ENCODE measurements at regions not wholly inside any gene's neighbourhood (a gene's known extent, or its start where the extent isn't known, plus 50 kb on each side); places are given as distances from the start of the nearest gene placed in this dataset.

DNA sequence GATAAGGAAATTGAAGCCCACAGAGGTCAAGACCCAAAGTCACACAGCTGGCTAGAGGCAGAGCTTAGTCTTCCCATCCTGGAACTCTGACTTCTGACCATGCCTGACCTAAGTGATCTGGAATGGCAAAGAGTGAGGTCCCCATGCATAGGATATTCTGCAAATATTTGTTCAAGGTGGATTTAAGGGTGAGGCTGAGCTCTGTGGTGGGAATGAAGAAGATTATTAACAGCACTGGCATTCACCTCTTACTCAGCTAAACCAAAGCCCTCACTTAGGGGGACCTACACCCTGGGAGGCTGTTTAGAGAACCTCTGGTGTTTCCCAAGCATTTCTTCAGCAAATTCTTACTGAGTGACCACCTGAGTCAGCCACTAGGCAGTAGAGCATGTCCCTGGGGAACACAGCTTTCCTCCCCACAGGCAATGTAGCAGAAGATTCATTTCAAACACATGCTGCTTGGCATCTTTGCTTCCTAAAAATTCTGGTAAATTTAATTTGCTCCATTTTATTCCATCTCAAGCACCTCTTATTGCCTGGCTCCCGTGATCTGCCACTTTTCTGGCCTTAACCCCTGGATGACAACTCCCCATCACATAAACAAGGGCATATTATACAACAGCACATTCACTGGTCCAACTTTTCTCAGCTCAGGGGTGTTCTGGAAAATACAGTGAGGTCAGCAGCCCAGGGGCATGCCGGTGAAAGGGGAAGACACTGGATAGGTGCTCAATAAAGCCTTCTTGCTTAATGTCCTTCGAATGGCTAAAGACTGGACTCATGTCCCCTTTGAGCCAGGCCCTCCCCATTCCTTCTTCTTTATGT is 176.0 kb downstream of the ABHD5 start:
- no peak for DNase-seq (ENCODE audit: low read depth in 2 of 2)

DNA sequence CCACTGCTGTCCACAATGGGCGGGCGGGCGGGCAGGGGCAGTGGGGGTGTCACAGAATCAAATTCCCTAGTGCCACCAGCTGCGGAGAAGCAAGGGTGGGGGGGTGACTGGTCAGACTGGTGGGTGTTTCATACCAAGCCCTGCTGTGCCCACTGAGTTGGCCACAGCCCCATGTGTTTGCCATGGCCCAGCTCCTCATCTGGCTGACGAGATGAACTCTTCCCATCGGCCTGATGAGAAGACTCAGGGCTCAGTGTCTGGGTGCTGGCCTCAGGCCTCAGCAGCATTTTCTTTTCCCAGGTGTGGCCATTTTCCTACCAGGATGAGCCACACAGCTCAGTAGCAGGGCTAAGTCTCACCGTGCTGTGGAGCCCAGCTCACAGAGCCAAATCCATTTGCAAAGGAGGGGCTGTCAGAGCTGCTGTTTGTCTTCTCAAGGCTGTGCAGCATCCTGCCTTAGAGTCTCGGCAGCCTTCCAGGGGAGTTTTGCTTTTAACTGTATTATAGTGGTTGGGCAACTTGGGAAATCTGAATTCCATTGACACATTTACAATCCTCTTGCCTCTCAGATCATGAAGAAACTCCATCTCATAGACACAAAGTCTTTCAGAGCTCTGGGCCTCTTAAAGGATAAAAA is 176.8 kb downstream of the ABHD5 start:
- no peak for DNase-seq (ENCODE audit: low read depth in 2 of 2)

DNA sequence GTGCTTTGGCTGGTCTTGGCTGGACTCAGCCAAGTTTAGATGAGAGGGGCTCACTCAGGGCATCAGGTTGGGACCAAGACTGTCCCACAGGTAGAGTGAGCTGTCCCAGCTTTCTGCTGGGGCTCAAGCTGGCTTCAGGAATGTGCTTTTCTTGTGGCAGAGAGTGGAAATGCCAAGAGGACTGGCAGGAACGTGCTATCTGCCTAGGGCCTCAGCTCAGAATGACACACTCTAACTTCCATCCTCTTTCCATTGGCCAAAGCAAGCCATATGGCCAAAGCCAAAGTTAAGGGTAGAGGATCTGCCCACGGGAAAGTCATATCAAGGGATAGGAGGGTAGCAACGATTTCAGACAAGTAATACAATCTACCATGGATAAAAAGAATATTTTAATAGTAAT is 178.8 kb downstream of the ABHD5 start:
- DNase-seq (ENCODE audit: low read depth in 2 of 2), result no peak

DNA sequence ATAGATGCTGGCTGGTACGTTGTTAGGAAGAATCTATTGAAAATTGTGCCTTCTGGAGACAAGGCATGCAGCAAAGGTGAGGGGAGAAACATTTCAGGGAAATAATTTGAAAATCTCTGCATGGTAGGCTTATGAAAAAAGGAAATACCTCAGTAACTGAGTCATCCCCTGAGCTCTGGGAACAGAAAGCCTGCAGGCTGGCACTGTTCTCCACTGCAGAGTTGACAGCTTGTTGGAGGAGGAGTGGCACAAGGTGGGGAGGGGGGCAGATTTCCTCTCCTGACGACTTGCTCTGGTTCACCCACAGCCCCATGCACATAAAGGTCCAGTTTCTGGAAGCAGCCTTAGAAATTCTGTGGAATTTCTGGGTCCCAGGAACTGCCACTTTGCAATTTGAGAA is 179.4 kb downstream of the ABHD5 start:
- no peak for DNase-seq (ENCODE audit: low read depth in 2 of 2)

DNA sequence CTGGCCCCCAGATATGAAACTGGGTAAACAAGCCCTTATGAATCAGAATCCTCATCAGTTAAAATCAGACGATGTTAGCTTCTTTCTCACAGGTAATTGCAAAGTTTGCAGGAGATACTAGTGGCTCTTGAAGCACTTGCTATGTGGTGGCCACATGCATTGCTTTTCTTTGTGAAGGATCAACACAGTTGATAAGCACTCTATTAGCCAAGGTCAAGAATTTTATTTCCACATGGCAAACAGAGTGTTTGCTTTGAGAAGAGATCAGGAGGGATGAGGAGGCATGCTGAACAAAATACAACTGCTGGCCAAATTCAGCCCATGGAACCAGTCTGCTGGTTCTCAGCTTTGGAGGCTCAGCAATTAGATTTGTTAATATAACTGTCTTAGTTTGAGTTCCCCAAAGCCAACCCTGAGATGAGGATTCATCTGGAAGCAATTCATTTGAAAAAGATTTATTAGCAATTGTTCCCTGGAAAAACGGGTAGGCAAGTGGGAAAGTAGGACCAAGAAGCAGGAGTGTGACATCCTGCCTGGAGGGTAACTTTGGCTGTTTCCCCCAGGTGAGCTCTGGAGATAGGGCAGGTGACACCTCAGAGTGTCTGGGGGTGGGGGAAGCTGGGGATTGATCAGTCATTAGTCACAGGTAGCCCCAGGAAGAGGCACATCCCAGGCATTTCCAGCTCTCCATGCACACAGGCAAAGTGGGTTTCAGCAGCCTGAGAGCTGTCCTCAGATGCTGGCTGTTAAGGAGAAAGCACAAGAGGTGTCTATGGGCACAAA is 180.3 kb downstream of the ABHD5 start:
- no peak for DNase-seq (ENCODE audit: low read depth in 2 of 2)

DNA sequence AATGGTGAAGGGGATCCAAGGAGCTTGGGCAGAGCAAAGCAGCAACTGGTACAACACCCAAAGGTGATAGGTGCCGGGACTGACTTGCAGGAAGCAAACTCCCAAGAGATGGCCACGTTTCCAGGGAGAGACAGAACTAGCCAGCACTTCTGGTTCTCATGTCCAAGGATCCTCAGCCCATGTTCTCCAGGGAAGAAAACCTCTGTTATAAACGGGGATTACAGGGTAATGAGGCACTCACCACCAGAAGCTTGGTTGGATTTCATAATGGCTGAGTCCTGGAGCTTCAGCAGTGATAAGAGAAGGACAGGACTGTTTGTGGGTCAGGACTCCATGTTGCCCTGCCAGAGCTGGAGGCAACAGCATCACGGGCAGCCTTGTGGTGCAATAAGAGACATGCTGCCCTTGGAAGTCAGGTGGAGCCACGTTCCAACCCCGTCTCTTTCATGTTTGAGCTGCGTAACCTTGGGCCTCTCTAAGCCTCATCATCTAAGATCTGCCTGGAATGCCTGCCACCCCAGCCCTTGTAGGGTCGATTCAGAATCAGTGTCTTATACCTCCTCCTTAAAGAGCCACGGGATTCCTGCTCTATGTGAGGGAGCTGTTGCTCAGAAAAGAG is 181.0 kb downstream of the ABHD5 start:
- DNase-seq (ENCODE audit: low read depth in 2 of 2), result no peak

DNA sequence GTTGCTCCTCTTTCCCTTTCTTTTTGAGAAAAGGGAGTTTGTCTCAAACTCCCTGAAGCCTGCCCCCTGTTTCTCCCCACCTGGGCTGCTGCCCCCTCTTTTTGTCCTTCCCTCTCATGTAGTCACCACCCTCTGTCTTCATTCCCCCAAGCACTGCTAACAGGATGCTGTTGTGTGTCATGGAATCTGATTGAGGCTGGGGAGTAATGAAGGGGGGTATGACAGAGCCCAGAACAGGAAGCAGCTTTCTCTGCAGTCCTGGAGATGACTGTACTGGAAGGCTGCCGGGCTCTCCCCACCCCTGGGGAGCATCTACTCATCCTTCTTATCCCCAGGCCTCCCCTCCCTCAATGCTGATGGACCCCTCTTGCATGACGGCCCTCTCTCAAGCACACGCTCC is 181.6 kb downstream of the ABHD5 start:
- no peak for DNase-seq (ENCODE audit: low read depth in 2 of 2)

DNA sequence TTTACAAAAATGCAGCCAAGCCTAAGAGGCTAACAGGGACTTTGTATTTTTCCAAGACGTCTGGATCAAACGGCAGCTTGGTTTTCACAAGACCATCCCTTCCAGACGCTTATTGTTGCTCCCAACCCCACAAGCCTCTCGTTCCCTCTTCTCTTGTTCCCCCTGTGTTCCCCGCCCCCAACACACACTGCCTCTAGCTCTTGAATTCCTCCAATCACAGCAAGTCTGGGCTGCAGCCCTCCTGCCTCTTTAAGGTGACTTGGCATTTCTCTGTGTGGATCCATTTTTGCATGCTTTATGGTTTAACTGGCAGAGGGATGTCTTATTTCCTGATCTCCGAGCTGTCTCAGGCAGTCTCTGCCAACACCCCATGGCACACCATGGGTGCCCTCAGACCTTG is 182.2 kb downstream of the ABHD5 start:
- no peak for DNase-seq (ENCODE audit: low read depth in 2 of 2)

DNA sequence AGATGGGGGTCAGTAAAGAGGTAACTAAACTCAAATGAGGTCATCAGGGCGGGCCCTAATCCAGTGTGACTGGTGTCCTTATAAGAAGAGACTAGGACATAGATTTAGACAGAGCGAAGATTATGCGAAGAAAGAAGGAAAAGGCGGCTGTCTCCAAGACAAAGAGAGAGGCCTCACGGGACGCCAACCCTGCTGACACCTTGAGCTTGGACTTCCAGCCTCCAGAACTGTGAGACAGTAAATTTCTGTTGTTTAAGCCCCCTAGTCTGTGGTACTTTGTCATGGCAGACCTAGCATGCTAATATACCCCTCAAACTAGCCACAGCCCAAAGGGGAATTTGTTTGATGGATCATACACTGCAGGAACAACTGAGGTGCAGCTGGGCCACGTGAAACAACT is 183.0 kb downstream of the ABHD5 start:
- no peak for DNase-seq (ENCODE audit: low read depth in 2 of 2)

DNA sequence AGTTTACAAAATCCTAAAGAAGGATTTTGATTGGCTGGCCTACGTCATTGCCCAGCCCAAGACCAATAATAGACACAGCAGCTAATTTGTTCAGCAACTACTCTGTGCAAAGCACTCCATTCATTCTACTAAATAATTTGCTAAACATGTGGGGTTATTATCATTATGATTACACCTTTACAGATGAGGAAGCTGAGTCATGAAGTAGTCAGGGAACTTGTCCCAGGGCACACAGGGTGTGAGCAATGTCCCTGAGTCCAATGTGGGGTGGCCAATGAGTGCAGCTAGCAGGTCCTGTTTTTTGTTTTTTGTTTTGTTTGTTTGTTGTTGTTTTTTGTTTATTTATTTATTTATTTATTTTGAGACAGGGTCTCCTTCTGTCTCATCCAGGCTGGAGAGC is 183.6 kb downstream of the ABHD5 start:
- no peak for DNase-seq (ENCODE audit: low read depth in 2 of 2)

DNA sequence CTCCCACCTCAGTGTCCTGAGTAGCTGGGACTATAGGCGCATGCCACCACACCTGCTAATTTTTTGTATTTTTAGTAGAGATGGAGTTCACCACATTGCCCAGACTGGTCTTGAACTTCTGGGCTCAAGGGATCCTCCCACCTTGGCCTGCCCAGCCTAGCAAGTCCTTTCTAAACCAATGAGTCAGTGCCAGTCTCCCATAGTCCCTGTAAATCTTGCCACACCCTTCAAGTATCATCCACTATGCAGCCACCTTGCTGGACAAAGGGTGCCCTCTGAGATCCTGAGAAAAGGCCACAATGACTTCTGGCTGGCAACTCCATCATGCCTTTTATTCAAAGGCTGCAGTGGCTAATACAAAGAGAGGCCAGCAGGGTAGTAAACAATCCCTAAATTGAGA is 184.0 kb downstream of the ABHD5 start:
- no peak for DNase-seq (ENCODE audit: low read depth in 2 of 2)

DNA sequence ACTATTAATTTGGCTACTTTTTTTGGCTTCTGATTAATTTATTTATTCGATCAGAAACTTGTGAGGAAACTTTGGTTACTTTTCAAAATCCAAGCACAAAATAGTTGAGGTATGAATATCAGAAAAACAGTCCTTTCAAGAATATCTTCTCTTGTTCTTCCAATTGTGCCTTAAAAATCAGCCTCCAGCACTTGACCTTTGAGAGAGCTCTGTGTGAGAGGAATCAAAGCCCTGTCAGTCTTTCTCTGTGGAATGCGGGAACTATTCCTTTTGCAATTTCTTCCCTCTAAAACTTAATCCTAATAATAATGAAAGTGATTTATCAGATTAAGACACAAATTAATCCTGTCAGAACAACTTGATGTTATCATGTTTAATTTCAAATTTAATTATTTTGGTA is 185.9 kb downstream of the ABHD5 start:
- no peak for DNase-seq (ENCODE audit: low read depth in 2 of 2)

DNA sequence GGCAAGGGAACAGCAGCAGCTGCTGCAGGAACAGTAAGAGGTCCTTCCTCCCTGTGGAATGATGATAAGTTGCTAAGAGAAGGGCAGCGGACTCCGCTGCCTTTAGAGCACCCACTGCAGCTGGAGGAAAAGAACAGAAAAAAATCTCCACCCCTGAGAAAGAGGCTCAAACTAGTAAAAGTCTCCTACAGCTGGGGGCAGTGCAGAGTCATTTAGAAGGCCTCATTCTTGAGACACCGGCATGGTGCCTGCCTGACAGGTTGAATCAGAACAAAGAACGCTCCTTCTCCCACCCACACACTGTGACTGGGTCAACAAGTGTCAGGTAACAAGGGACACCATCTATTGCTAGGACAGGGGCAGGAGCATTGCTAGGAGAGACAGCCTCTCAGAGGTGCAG is 188.4 kb downstream of the ABHD5 start:
- no peak for DNase-seq (ENCODE audit: low read depth in 2 of 2)

DNA sequence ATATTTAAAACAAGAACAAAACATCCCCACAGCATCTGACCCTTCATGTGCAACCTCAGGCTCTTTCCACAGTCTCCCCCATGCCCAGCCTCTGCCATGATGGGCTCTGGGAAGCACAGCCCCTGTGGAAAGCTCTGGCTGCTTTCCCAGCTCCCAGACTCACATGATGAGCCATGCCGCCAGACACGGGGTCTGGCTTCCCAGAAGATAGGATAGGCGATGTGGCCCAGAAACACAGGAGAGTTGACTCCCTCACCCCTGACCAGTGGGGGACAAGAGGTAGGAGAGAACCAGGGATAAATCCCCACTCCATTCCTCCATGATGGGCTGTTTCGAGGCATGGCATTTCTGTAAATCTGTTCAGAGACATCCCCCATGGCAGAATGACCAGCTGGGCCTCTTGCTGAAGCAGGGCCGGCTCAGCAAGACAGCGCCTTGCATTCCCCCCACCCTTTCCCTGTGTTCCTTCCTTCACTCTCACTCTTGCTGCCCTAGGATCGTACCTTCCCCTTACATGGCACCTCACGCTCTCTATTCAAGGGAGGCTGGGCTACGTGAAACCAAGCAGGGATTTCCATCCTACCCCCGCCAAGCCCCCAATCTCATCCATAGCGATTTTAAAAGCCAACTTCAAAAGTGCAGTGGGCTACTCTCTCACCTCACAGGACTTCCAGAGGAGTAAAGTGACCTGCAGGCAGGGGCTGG is 192.4 kb downstream of the ABHD5 start:
- no peak for DNase-seq (ENCODE audit: low read depth in 2 of 2)

DNA sequence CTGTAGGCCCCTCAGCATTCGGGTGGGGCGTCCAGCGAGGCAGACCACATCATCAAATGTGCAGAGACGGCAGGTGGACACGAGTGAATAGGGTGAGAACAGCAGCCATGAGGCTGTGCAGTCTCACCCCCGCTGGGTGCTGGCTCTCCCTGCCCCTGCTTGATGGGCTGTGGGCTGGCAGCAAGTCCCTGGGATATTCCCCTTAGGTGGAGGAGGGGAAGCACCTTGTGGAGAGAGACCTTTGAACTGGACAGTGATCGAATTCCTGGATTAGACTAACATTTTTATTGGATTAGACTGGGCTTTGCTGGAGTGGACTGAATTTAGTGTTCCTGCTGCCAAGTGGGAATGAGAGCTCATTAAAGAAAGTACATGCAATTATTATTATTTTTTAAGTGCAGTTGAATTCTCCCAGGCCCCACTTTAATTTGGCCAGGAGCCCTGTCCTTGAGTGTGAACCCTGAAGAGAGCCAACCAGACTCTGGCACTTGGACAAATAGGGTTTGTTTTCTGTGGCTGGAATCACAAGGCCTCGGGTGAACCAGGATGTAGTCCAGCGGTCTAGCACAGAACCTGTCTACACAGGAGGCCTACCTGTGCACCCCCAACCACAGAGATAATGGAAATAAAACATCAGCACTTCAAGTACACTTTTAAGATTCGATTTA is 193.1 kb downstream of the ABHD5 start:
- no peak for DNase-seq (ENCODE audit: low read depth in 2 of 2)

DNA sequence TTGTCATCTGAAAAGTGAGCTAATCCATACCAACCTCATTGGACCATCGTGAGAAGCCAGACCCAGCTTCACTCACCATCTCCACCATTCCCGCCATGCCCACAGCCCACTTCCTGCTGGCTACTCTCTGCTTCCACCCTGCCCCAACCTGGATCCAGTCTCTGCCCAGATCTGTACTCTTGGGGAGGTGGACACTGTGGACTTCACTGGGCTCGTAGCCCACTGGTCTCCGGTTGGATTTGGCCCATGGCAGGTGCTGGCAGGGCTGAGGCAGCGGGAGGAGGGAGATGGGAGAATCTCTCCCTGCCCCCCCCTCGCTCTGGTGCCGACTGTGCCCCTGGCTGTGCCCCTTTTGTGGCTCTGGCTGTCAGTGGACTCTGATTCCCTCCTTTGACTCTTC is 193.8 kb downstream of the ABHD5 start:
- no peak for DNase-seq (ENCODE audit: low read depth in 2 of 2)

DNA sequence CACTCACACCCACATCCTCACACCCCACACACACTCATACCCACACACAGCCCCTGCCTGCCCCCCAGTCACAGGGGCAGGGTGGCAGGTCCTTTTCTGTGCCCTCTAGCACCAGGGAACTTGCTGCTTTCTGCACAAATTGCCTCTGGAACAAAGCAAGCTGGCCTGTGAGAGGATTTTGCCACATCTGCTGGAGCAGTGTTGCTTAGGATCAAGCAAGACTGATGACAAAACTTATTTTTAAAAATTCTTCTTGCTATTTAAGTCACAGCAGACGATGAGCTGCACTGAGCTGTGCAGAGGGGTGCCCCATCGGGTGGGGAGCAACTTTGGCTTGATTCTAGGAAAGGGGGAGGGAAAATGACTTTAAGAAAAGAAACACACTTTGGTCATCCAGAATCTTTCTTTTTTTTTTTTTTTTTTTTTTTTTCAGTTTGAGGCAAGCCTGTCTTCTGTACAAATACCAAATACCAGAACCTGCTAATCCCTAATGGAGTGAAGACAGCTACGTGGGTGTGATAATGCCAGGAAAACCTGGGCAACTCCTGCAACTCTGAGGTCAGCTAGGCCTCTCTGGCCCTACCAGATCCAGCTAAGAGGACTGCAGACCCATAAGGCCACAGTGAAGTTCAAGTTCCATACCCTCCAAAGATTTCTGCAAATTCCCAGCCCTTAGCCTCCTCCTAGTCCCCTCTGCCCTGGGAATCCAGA is 195.3 kb downstream of the ABHD5 start:
- DNase-seq (ENCODE audit: low read depth in 2 of 2), result no peak

DNA sequence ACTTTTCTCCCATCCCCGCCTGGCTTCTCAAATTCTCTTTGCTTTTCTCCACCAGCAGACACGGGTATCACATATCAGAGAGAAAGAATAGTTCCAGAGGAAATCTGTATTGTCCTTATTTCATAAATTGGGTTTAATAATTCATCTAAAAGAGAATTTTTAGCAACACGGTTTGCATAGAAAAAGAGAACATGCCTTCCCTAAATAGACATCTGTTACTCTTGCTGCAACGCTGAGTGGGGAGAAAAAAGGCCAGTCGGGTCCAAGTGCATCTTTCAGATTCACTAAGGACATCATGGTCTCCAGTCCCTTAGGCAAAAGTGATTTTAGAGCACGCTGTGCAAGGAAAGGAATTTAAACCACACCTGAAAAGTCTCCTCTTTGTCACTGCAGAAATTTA is 201.3 kb downstream of the ABHD5 start:
- DNase-seq (ENCODE audit: low read depth in 2 of 2), result no peak

DNA sequence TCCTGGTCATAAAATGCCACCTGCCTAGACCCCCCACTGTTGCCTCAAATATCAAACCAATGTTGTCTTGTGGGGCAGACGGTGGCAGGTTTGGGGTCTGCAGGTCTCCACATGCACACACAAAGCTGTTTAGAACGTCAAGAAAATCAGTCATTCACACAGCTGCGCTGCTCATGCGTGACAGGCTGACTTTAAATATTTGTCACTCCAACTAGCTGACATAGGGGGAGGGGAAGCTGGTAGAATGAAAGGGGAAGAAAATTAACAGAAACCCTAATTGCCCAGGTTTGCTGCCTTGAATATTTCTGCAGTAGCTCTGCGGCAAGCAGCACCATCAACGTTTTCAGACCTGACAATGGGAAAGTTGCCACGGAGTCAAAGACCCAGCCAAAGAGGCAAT is 201.8 kb downstream of the ABHD5 start:
- no peak for DNase-seq (ENCODE audit: low read depth in 2 of 2)

DNA sequence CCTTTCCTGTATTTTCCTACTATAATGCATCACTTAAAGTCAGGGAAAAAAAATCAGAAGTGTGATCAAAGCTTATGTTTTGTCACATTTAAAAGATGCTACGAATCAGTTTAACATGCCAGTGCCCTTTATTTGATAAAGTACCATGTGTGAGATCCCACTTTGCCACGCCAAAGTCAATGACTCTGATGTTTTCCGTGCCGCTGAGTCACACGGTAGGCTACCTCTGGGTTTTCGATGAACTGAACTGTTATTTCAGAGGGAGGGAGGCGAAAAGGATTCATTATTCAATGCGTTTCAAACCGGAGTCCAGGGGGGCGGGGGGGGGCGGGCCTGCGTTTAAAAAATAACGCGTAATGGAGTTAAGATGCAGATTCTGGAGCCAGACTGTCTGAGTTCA is 203.0 kb downstream of the ABHD5 start:
- no peak for DNase-seq (ENCODE audit: low read depth in 2 of 2)

Measured in stimulated activated CD4-positive, alpha-beta T cell treated with anti-CD3 and anti-CD28 coated beads, Interleukin-15, amount 100 ng/mL, for 48 hours (primary cell).